ENCODE measurements at regions not wholly inside any gene's neighbourhood (a gene's known extent, or its start where the extent isn't known, plus 50 kb on each side); places are given as distances from the start of the nearest gene placed in this dataset.

- DNase-seq (no peak), ATAC-seq (no peak)
- Histone ChIP-seq H3K79me2 (ENCODE audit: low read length) (no peaks in the 10 kb centered on the region), H3K4me2 (ENCODE audit: low read length) (no peak overlapping the region), H3K4me1 (ENCODE audit: insufficient read depth, low read length) (no peaks in the 10 kb centered on the region), H3K9ac (ENCODE audit: low read length) (no peak overlapping the region), H3K27ac (ENCODE audit: low read length) (no peak overlapping the region), H3K27me3 (ENCODE audit: low read length) (no peaks in the 10 kb centered on the region), H3K4me3 (ENCODE audit: low read length) (no peak overlapping the region), H3K9me3 (ENCODE audit: low read length) (no peaks in the 10 kb centered on the region), H4K20me1 (ENCODE audit: low read length) (no peaks in the 10 kb centered on the region), H3F3A (ENCODE audit: low read length, unreplicated experiment) (no peaks in the 10 kb centered on the region), H3K9me2 (replicated peaks; ENCODE audit: low read length) (no peaks in the 10 kb centered on the region), H3K36me3 (ENCODE audit: low read depth, low read length) (no peaks in the 10 kb centered on the region), H2AFZ (ENCODE audit: low read length) (no peak overlapping the region)
- POLR2A ChIA-PET (ENCODE audit: unreplicated experiment): no interaction called here
- TF ChIP-seq CTCF (conservative IDR thresholded peaks at IDR 0.05; ENCODE audit: low read depth, low read length) (no peak), EZH2phosphoT487 (IDR thresholded peaks at IDR 0.05; ENCODE audit: borderline replicate concordance, low read length) (no peak), EZH2 (IDR thresholded peaks at IDR 0.05; ENCODE audit: low read length, unreplicated experiment) (no peak)
- CTCF ChIA-PET: no interaction called here
- intact Hi-C loops (cut with micrococcal nuclease): no loop called here
- no TSS peak for BruUV-seq (replicated peaks)
Measured at GRCh38 chr5:115396081-115396480, 99.6 kb upstream of the CCDC112 start.

GRCh38 chr5:115394531-115394930 lies 98.1 kb upstream of the CCDC112 start:
- no peak for DNase-seq
- no peaks in the 10 kb centered on the region for H3K27me3 ChIP-seq (ENCODE audit: low read length)
- no peaks in the 10 kb centered on the region for H3K9me3 ChIP-seq (ENCODE audit: low read length)
- H3K79me2 ChIP-seq (ENCODE audit: low read length): no peaks in the 10 kb centered on the region
- H3K9ac ChIP-seq (ENCODE audit: low read length): no peak overlapping the region
- ChIA-PET POLR2A (ENCODE audit: unreplicated experiment) (no interaction called here), CTCF (no interaction called here)
- no peaks in the 10 kb centered on the region for H3K9me2 ChIP-seq (replicated peaks; ENCODE audit: low read length)
- H4K20me1 ChIP-seq (ENCODE audit: low read length): no peaks in the 10 kb centered on the region
- ATAC-seq: no peak
- H3K27ac ChIP-seq (ENCODE audit: low read length): no peak overlapping the region
- H3K4me2 ChIP-seq (ENCODE audit: low read length): no peak overlapping the region
- H3K36me3 ChIP-seq (ENCODE audit: low read depth, low read length): no peaks in the 10 kb centered on the region
- no peak overlapping the region for H2AFZ ChIP-seq (ENCODE audit: low read length)
- BruUV-seq (replicated peaks): no TSS peak
- intact Hi-C loops (cut with micrococcal nuclease): no loop called here
- no peaks in the 10 kb centered on the region for H3K4me1 ChIP-seq (ENCODE audit: insufficient read depth, low read length)
- no peak overlapping the region for H3K4me3 ChIP-seq (ENCODE audit: low read length)
- H3F3A ChIP-seq (ENCODE audit: low read length, unreplicated experiment): no peaks in the 10 kb centered on the region
- no peak for TF ChIP-seq CTCF (conservative IDR thresholded peaks at IDR 0.05; ENCODE audit: low read depth, low read length)
- no peak for TF ChIP-seq EZH2phosphoT487 (IDR thresholded peaks at IDR 0.05; ENCODE audit: borderline replicate concordance, low read length)
- no peak for TF ChIP-seq EZH2 (IDR thresholded peaks at IDR 0.05; ENCODE audit: low read length, unreplicated experiment)

GRCh38 chr5:115393239-115393638 lies 96.8 kb upstream of the CCDC112 start:
- no peaks in the 10 kb centered on the region for H3F3A ChIP-seq (ENCODE audit: low read length, unreplicated experiment)
- H3K36me3 ChIP-seq (ENCODE audit: low read depth, low read length): no peaks in the 10 kb centered on the region
- H2AFZ ChIP-seq (ENCODE audit: low read length): no peak overlapping the region
- no peak overlapping the region for H3K9ac ChIP-seq (ENCODE audit: low read length)
- H3K27ac ChIP-seq (ENCODE audit: low read length): no peak overlapping the region
- no peaks in the 10 kb centered on the region for H4K20me1 ChIP-seq (ENCODE audit: low read length)
- H3K9me3 ChIP-seq (ENCODE audit: low read length): no peaks in the 10 kb centered on the region
- ATAC-seq (no peak), DNase-seq (no peak)
- H3K79me2 ChIP-seq (ENCODE audit: low read length): no peaks in the 10 kb centered on the region
- no TSS peak for BruUV-seq (replicated peaks)
- H3K4me2 ChIP-seq (ENCODE audit: low read length): no peak overlapping the region
- intact Hi-C loops (cut with micrococcal nuclease): no loop called here
- POLR2A ChIA-PET (ENCODE audit: unreplicated experiment): no interaction called here
- H3K27me3 ChIP-seq (ENCODE audit: low read length): no peaks in the 10 kb centered on the region
- no peaks in the 10 kb centered on the region for H3K4me1 ChIP-seq (ENCODE audit: insufficient read depth, low read length)
- H3K4me3 ChIP-seq (ENCODE audit: low read length): no peak overlapping the region
- no peaks in the 10 kb centered on the region for H3K9me2 ChIP-seq (replicated peaks; ENCODE audit: low read length)
- no peak for TF ChIP-seq EZH2 (IDR thresholded peaks at IDR 0.05; ENCODE audit: low read length, unreplicated experiment)
- no peak for TF ChIP-seq CTCF (conservative IDR thresholded peaks at IDR 0.05; ENCODE audit: low read depth, low read length)
- TF ChIP-seq EZH2phosphoT487 (IDR thresholded peaks at IDR 0.05; ENCODE audit: borderline replicate concordance, low read length): no peak
- CTCF ChIA-PET: interaction anchor here (0.6 kb wide), 1 partner anchor 141 kb away, joined by 4 read pairs; no protein-coding TSS in a partner anchor
